HL-60/S4 treated with phorbol 12-myristate 13-acetate at 8.2 ng/mL for 4 days and 3 days (cell line): ENCODE measurements at regions not wholly inside any gene's neighbourhood (a gene's known extent, or its start where the extent isn't known, plus 50 kb on each side); places are given as distances from the start of the nearest gene placed in this dataset.

Experiments used
- in situ Hi-C: fragments of 300-500 bp; cut with MboI; formaldehyde crosslinking; loops from 2 replicates; pipeline ENCODE4 v1.15.0; 2022; ENCODE audit warnings: low sequenced_read_pairs

DNA sequence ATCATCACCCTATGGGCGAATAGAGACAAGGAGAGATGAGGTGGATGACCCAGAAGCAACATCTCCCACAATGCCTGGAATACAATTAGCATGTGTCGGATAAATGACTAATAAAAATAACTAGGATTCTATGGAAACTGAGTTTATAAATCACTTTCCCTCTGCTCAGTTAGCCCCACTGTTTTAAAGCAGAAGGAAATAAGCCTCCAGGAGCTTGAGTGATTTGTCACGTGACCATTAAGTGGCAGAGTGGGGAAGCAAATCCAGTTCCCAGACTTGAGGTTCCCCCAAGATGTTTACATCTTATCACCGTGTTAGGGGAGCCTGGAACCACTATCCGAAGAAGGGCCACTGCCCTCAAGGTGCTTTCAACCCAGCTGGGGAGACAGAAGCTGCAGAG, 136.5 kb upstream of the CCND2 start:
- in situ Hi-C loops = no loop called here

- in situ Hi-C loops = no loop called here
Observed at GRCh38 chr12:4135919-4136605, 137.5 kb upstream of the CCND2 start.

GRCh38 chr12:4134448-4135263, 138.9 kb upstream of the CCND2 start:
- in situ Hi-C loops = no loop called here

DNA sequence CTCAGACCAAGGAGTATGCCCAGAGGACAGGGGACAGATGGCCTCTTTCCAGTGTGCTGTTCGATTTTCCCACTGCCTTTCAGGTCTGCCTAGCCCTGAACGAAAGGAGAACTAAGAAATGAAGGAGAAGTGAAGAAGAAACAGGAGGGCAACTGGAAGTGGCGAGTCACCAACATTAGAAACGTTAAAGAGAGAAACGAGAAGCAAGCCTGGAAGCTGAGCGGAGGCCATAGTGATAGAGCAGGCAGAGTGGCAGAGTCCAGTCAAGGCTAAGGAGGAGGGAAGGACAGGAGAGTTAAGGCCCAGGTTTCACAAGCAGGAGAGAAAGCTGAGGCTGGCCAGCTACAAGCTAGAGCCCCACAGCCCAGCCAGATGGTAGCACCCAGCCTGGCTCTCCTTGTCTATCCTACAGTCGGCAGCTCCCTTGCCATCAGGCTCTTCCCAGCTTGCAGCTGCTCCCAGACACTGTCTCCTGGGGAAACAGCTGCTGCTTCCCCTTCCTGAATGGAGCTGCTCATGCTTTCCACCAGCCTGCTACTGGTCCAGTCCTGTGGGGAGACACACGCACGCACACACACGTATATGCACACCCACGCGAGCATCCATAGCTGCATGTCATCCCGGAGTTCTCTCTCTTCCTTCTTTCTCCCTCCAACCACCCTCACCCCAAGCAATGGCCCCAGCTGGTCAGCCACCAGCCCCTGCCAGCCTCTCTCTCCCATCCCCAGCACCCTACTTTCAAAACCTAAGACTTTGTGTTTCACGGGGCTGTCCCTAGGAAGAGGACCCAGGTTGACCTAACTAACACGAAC, 139.7 kb upstream of the CCND2 start:
- in situ Hi-C loops = no loop called here

- in situ Hi-C loops = no loop called here
Observed at GRCh38 chr12:4133029-4133428, 140.5 kb upstream of the CCND2 start.

DNA sequence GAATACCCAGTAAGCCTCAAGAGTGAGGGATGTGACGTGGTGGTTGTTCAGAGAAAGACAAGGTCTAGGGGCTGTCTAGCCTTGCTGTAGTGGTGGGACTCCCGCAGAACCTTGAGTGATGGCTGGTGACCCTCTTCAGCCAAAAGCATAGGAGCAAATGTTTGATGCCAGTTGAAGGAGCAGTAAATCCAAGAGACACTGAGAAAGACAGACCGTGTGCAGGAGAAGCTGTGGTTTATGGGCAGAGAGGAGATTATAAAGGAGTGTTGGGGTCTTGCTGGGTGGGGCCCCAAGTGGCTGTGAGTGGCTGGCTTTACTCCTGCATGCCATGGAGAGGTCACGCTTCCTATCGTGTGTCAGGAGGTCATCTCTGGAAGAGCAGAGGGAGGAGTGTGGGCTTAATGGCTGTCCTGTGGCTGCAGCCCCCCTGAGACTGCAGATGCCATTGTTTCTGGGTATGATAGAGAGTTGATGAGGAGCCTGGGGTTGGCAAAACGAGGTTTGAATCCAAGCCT, 152.0 kb upstream of the CCND2 start:
- in situ Hi-C loops = no loop called here

GRCh38 chr12:4120316-4120917, 153.1 kb upstream of the CCND2 start:
- in situ Hi-C loops = no loop called here

- in situ Hi-C loops = loop anchor here (10.0 kb wide), 1 partner anchor 156 kb away; the partner anchor contains the start of gene CCND2
Observed at GRCh38 chr12:4119157-4119761, 154.3 kb upstream of the CCND2 start.

DNA sequence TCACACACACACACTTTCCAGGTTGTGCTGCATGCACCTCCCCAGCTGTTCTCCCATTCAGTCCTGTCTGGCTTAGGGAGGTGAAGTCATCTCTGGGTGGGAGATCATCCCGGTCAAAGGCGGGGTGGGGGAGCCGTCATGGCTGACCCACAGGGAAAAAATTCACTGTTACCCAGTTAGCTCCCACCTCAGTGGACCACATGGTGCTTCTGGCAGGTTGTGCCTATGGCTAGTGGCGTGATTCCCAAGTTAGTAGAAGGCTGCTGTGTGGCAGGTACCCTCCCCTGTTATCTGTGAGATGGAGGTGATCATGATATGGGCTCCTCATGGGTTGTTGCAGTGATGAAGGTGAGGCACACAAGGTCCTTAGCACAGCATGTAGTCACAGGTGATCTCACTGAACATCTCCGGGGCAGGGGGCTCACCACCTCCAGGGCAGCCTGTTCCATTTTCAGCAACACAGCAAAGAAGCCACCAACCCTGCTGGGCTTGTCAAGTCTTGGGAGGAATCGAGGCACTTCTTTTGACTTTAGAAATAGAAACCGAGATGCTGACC, 154.9 kb upstream of the CCND2 start:
- in situ Hi-C loops = loop anchor here (10.0 kb wide), 1 partner anchor 156 kb away; the partner anchor contains the start of gene CCND2

DNA sequence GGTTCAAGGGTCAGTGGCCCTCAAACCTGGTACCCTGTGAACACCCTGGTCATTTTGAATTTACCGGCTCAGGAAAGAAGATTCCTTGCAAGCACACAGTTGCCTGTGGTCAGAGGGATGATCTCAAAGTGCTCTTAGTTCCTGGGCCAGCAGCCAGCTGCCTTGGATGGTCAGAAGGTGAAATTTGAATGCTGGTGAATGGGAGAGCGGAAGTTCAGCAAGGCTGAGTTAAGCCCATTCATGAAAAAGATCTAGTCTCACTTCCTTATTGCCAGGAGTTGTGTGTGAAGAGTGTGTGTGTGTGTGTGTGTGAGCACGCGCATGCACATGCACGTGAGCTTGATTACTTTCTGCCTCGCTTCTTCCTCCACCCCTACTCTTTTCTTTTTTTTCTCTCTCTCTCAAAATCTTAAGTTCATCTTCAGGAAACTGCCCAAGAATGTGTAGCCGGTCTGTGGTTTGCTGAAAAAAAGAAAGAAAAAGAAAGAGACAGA, 155.5 kb upstream of the CCND2 start:
- in situ Hi-C loops = loop anchor here (10.0 kb wide), 1 partner anchor 157 kb away; the partner anchor contains the start of gene CCND2

- in situ Hi-C loops = loop anchor here (10.0 kb wide), 1 partner anchor 157 kb away; the partner anchor contains the start of gene CCND2
Observed at GRCh38 chr12:4117386-4118016, 156.1 kb upstream of the CCND2 start.

DNA sequence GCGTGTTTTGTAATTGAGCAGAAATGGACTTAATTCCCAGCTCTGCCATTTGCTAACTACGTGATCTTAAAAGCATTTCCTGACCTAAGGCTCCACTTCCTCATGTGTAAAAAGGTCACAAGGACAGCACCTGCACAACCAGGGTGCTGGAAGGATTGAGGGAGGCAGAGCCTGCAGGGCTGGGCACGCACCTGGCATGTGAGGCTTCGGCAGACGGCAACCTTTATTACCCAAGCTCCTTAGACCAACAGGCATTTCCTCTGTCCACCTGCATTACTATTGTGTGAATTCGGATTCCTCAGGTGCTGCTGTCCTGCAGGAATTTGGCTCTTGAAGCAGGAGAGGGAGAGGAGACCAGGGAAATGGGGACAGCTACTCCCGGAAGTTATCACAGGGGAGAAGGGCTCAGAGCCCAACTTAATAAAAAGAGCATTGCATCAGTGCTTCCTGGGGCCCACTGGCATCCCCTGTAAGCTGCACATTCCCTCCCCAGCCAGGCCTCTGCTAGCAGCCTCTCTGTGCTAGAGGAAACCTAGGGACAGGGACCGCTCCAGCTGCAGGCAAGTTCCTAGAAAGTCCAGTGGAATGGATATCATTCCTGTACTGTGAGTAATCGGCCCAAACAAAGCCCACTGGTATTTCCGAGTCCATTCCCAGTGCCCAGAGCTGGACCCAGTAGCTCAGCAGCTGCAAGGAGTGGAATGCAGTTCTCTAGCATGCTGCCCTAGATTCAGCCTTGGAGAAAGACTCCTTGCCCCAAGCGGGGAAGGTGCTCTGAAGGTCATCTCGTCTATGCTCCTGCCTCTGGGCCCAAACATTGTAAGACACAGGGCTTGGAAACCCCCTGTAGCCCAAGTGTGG, 157.1 kb upstream of the CCND2 start:
- in situ Hi-C loops = loop anchor here (10.0 kb wide), 1 partner anchor 158 kb away; the partner anchor contains the start of gene CCND2

- in situ Hi-C loops = loop anchor here (10.0 kb wide), 1 partner anchor 159 kb away; the partner anchor contains the start of gene CCND2
Observed at GRCh38 chr12:4115570-4115969, 158.0 kb upstream of the CCND2 start.

DNA sequence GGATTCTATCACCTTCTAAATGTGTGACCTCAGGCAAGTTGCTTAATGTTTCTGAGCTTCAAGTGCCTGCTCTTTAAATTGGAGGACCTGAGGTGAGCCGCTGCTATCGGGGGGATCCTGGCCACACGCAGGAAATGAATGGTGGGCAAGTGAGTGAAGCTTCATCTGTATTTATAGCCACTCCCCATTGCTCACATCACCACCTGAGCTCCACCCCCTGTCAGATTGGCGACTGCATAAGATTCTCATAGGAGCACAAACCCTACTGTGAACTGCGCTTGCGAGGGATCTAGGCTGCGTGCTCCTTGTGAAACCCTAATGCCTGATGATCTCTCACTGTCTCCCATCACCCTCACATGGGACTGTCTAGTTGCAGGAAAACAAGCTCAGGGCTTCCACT, 158.6 kb upstream of the CCND2 start:
- in situ Hi-C loops = loop anchor here (10.0 kb wide), 1 partner anchor 160 kb away; the partner anchor contains the start of gene CCND2

GRCh38 chr12:4112734-4113325, 160.7 kb upstream of the CCND2 start:
- in situ Hi-C loops = loop anchor here (10.0 kb wide), 1 partner anchor 162 kb away; the partner anchor contains the start of gene CCND2

DNA sequence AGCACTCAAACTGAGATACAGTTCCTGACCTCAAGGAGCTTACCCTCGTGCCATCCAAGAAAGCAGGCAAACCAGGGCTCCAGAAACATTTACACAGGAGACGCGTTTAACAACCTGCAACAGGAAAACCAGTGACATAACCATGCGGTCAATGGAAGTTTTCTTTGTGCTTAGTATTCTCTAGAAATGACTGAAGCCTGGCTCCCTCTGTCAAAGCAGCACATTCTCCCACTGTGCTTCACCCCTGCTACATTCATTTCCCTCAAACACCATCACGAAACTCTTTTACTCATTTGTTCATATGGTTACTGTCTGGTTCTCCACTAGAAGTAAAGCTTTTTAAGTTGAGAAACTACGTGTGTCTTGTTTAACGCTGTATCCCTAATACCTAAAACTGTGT, 161.3 kb upstream of the CCND2 start:
- in situ Hi-C loops = loop anchor here (10.0 kb wide), 1 partner anchor 163 kb away; the partner anchor contains the start of gene CCND2

- in situ Hi-C loops = loop anchor here (10.0 kb wide), 1 partner anchor 164 kb away; the partner anchor contains the start of gene CCND2
Observed at GRCh38 chr12:4111010-4111409, 162.6 kb upstream of the CCND2 start.
